ENCODE measurements at regions not wholly inside any gene's neighbourhood (a gene's known extent, or its start where the extent isn't known, plus 50 kb on each side); places are given as distances from the start of the nearest gene placed in this dataset.

- TF ChIP-seq CTCF (IDR thresholded peaks at IDR 0.05): no peak
- no peak for TF ChIP-seq POLR2A (IDR thresholded peaks at IDR 0.05)
Measured at GRCh38 chr2:2572393-2573204, 241.5 kb upstream of the MYT1L start.

Measured in body of pancreas (tissue), 4 donors.